Type B pancreatic cell (in vitro differentiated cells): ENCODE measurements at regions not wholly inside any gene's neighbourhood (a gene's known extent, or its start where the extent isn't known, plus 50 kb on each side); places are given as distances from the start of the nearest gene placed in this dataset.

ENCODE experiments used
- DNase-seq: peaks from one replicate; pipeline ENCODE4 v3.0.0; 2021; ENCODE audit warnings: mixed read lengths; ENCODE audit not compliant: unreplicated experiment; ENCODE audit errors: extremely low spot score
- H3K27ac Mint-ChIP-seq: 2 replicates; pipeline ENCODE4 v1.8.0; 2021; ENCODE audit warnings: mild to moderate bottlenecking, mixed read lengths
- H3K27me3 Mint-ChIP-seq: 2 replicates; pipeline ENCODE4 v1.8.0; 2021; ENCODE audit warnings: mixed read lengths
- H3K36me3 Mint-ChIP-seq: 2 replicates; pipeline ENCODE4 v1.8.0; 2021; ENCODE audit warnings: mixed read lengths
- H3K4me1 Mint-ChIP-seq: one replicate; pipeline ENCODE4 v1.8.0; 2021; ENCODE audit warnings: mixed read lengths; ENCODE audit not compliant: unreplicated experiment
- H3K4me3 Mint-ChIP-seq: 2 replicates; pipeline ENCODE4 v1.8.0; 2021; ENCODE audit warnings: mild to moderate bottlenecking, mixed read lengths
- H3K9me3 Mint-ChIP-seq: 2 replicates; pipeline ENCODE4 v1.8.0; 2021; ENCODE audit warnings: mixed read lengths
- CTCF ChIP-seq: fragments of 200-600 bp; sonication (generic); conservative IDR thresholded peaks from 2 replicates; pipeline ENCODE4 v1.5.0; 2021; ENCODE audit warnings: antibody characterized with exemption, mild to moderate bottlenecking

- Mint-ChIP-seq H3K27me3 (peaks cover 17% of the 10 kb centered on the region), H3K4me3 (no peak overlapping the region), H3K4me1 (peaks cover 31% of the 10 kb centered on the region), H3K36me3 (no peaks in the 10 kb centered on the region), H3K9me3 (no peaks in the 10 kb centered on the region), H3K27ac (no peak overlapping the region)
- no peak for TF ChIP-seq CTCF
- no peak for DNase-seq
Observed at GRCh38 chr14:101331141-101331525, 230.2 kb upstream of the DIO3 start.

- Mint-ChIP-seq H3K4me1 (peaks cover 34% of the 10 kb centered on the region), H3K36me3 (no peaks in the 10 kb centered on the region), H3K4me3 (no peak overlapping the region), H3K27me3 (peaks cover 22% of the 10 kb centered on the region), H3K27ac (no peak overlapping the region), H3K9me3 (no peaks in the 10 kb centered on the region)
- DNase-seq: no peak
- no peak for TF ChIP-seq CTCF
Observed at GRCh38 chr14:101331661-101332169, 229.6 kb upstream of the DIO3 start.

GRCh38 chr14:101332281-101332680, 229.0 kb upstream of the DIO3 start:
- H3K4me1 Mint-ChIP-seq: peaks cover 35% of the 10 kb centered on the region
- no peak overlapping the region for H3K27ac Mint-ChIP-seq
- H3K27me3 Mint-ChIP-seq: peaks cover 23% of the 10 kb centered on the region
- DNase-seq: no peak
- H3K36me3 Mint-ChIP-seq: no peaks in the 10 kb centered on the region
- H3K4me3 Mint-ChIP-seq: no peak overlapping the region
- no peaks in the 10 kb centered on the region for H3K9me3 Mint-ChIP-seq
- TF ChIP-seq CTCF: no peak

GRCh38 chr14:101333335-101334280, 227.7 kb upstream of the DIO3 start:
- H3K27ac Mint-ChIP-seq: no peak overlapping the region
- H3K4me3 Mint-ChIP-seq: no peak overlapping the region
- TF ChIP-seq CTCF: no peak
- H3K9me3 Mint-ChIP-seq: no peaks in the 10 kb centered on the region
- no peak for DNase-seq
- H3K36me3 Mint-ChIP-seq: no peaks in the 10 kb centered on the region
- H3K4me1 Mint-ChIP-seq: peaks cover 30% of the 10 kb centered on the region
- peaks cover 23% of the 10 kb centered on the region for H3K27me3 Mint-ChIP-seq

- no peaks in the 10 kb centered on the region for H3K9me3 Mint-ChIP-seq
- peak overlapping the region; percentile 48 for H3K4me3 Mint-ChIP-seq
- H3K27ac Mint-ChIP-seq: peak overlapping the region; percentile 4
- no peak for DNase-seq
- no peak for TF ChIP-seq CTCF
- H3K27me3 Mint-ChIP-seq: peaks cover 28% of the 10 kb centered on the region
- H3K4me1 Mint-ChIP-seq: peaks cover 26% of the 10 kb centered on the region
- H3K36me3 Mint-ChIP-seq: no peaks in the 10 kb centered on the region
Observed at GRCh38 chr14:101334656-101335055, 226.6 kb upstream of the DIO3 start.
